Mammary epithelial cell (primary cell): ENCODE measurements at regions not wholly inside any gene's neighbourhood (a gene's known extent, or its start where the extent isn't known, plus 50 kb on each side); places are given as distances from the start of the nearest gene placed in this dataset.

ENCODE experiments used
- EZH2 ChIP-seq: IDR thresholded peaks from 2 replicates; pipeline ENCODE4 v1.6.1; 2012; ENCODE audit warnings: low read length, inconsistent platforms, borderline replicate concordance
- TF ChIP-seq, protein P1 (sequence below), 2 donors: IDR thresholded peaks in 1 of 2; conservative IDR thresholded peaks in 1 of 2; 2 replicates each; pipeline ENCODE4 v1.5.1; 2011 to 2012; ENCODE audit warnings: inconsistent platforms in 2 of 2, low read length in 2 of 2, mild to moderate bottlenecking in 2 of 2, control low read depth in 1 of 2, low read depth in 1 of 2; ENCODE audit not compliant: insufficient read depth in 1 of 2; ENCODE audit errors: extremely low read depth in 1 of 2

DNA sequence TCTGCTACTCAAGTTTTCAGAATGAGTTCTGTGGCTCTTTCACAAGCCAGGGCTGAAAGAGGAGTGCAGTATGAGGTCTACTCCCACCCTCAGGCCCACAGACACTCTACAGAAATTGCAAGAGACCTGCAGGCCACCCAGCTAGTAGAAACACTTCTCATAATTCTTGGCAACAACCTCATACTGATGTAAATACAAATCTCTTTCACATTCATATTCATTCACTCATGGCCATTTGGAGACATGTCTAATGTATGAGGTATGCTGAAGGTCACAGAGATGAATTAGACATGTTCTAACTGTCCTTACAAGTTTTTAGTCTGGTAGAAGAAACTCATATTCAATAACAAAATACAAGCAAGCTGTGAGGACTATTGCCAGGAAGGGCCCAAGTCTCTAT is 83.8 kb upstream of the KLHL29 start:
- TF ChIP-seq, protein P1, sequence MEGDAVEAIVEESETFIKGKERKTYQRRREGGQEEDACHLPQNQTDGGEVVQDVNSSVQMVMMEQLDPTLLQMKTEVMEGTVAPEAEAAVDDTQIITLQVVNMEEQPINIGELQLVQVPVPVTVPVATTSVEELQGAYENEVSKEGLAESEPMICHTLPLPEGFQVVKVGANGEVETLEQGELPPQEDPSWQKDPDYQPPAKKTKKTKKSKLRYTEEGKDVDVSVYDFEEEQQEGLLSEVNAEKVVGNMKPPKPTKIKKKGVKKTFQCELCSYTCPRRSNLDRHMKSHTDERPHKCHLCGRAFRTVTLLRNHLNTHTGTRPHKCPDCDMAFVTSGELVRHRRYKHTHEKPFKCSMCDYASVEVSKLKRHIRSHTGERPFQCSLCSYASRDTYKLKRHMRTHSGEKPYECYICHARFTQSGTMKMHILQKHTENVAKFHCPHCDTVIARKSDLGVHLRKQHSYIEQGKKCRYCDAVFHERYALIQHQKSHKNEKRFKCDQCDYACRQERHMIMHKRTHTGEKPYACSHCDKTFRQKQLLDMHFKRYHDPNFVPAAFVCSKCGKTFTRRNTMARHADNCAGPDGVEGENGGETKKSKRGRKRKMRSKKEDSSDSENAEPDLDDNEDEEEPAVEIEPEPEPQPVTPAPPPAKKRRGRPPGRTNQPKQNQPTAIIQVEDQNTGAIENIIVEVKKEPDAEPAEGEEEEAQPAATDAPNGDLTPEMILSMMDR (conservative IDR thresholded peaks at IDR 0.05 in 1 of 2, IDR thresholded peaks at IDR 0.05 in 1 of 2; ENCODE audit: extremely low read depth in 1 of 2, insufficient read depth in 1 of 2, low read depth in 1 of 2, low read length in 2 of 2) = no peak
- TF ChIP-seq EZH2 = no peak
